Epithelial cell of esophagus (primary cell): ENCODE measurements at regions not wholly inside any gene's neighbourhood (a gene's known extent, or its start where the extent isn't known, plus 50 kb on each side); places are given as distances from the start of the nearest gene placed in this dataset.

Experiments used
- DNase-seq: peaks from one replicate; pipeline ENCODE4 v3.0.0; 2010; ENCODE audit warnings: low read depth
- H3K4me3 ChIP-seq: 2 replicates; pipeline ENCODE4 v1.5.1; 2011; ENCODE audit warnings: mild to moderate bottlenecking, low read length, control low read depth
- TF ChIP-seq, protein P1 (sequence below): IDR thresholded peaks from 2 replicates; pipeline ENCODE4 v1.5.1; 2011; ENCODE audit warnings: low read depth, mild to moderate bottlenecking, low read length, control low read depth, inconsistent platforms; ENCODE audit not compliant: insufficient read depth; ENCODE audit errors: missing control alignments

DNA sequence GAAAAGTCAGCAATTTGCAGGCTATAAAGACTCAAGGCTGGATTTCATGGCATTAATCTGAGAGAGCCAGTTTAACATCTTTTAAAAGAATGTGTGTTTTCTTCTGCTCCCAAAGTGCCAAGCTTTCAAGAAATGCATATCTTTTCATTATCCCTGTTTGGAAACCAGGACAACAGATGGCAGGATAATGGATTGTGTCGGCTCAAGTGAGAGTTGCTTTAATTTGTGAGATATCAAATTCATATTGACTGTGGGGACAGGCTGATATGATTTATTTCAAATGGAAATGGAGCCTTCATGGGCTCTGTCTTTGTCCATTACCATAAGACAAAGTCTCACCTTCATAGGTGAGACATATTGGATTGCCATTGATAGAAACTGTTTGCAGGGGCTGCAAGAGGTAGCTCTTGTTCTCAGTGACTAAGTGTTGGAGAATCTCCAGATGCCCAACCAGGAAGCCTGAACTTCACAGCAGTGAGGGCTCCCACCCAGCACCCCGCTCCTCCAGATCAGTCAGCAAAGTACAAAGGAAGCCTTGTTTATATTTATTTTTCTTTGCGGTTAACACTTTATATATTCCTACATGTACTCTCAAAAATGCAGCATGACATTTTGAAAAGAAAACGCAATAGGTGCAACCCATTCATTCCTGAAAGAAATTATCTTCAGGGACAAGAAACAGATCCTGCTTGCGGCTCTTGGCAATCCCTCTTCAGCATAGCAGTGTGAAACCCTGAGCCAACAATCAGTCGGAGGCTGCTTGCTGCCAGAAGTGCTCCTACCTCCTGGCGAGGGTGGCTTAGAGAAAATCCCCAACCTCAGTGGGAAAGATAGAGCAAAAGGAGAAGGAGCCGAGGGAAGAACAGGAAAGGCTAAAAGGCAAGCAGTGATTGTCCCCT, 65.8 kb upstream of the ATL2 start:
- TF ChIP-seq, protein P1, sequence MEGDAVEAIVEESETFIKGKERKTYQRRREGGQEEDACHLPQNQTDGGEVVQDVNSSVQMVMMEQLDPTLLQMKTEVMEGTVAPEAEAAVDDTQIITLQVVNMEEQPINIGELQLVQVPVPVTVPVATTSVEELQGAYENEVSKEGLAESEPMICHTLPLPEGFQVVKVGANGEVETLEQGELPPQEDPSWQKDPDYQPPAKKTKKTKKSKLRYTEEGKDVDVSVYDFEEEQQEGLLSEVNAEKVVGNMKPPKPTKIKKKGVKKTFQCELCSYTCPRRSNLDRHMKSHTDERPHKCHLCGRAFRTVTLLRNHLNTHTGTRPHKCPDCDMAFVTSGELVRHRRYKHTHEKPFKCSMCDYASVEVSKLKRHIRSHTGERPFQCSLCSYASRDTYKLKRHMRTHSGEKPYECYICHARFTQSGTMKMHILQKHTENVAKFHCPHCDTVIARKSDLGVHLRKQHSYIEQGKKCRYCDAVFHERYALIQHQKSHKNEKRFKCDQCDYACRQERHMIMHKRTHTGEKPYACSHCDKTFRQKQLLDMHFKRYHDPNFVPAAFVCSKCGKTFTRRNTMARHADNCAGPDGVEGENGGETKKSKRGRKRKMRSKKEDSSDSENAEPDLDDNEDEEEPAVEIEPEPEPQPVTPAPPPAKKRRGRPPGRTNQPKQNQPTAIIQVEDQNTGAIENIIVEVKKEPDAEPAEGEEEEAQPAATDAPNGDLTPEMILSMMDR = no peak
- H3K4me3 ChIP-seq = no peak overlapping the region
- peak; percentile 74 for DNase-seq

DNA sequence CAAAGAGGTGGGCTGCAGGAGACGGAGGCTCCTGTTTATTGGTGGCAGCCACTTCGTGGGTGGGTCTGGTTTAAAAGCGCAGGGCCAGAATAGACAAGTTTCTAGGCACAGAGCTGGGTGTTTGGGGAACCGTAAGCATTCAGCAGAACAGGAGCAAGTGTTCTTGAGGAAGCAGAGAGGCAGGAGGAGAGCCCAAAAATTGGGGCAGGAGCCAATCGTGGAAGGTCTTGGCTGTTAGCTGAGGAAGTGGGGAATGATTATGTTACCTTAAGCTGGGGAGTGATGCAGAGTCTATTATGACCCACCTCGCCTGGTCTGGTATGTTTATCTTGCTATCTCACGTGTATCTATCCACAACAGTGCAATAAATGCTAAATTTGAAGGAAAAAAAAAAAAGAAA, 64.3 kb upstream of the ATL2 start:
- TF ChIP-seq, protein P1 = no peak
- DNase-seq = no peak
- H3K4me3 ChIP-seq = no peak overlapping the region

DNA sequence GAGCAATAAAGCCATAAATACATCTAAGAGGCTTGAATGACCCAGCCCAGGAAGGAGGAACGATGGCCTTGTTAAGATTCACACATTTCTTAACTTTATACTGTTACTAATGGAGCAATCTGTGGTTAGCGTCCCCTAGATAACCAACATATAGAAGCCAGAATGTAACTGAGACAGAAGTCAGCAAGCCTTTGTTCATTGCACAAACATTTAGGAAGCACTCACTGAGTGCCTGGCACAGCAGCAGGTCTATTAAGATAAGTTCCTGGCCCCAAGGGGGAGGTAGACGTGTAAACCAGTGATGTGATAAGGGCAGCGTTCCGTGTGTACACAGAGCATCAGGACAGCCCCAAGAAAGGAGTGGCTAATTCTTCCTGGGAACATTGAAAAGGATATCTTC, 63.6 kb upstream of the ATL2 start:
- no peak for DNase-seq

DNA sequence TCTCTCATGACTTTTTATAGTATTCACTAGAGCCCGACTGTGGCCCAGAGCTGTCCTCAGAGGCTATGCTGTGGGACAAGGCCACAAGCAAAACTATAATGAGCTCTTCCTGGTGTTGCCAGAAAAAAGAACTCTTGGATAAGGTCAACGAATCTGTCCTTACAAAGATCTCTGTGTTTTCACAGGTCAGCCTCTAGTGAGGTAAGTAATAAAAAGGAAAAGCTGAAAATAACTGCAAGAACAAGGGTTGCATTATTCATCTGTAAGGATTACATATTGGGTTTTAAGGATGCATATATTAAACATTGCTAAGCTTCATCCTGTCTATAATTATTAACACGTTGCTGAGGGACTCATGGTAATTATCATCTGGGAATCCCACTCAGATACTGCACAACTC, 62.8 kb upstream of the ATL2 start:
- DNase-seq = no peak
- TF ChIP-seq, protein P1 = no peak
- no peak overlapping the region for H3K4me3 ChIP-seq

More for the DNA sequence above, 63.6 kb upstream of the ATL2 start:
- TF ChIP-seq, protein P1 = no peak
- H3K4me3 ChIP-seq = no peak overlapping the region

DNA sequence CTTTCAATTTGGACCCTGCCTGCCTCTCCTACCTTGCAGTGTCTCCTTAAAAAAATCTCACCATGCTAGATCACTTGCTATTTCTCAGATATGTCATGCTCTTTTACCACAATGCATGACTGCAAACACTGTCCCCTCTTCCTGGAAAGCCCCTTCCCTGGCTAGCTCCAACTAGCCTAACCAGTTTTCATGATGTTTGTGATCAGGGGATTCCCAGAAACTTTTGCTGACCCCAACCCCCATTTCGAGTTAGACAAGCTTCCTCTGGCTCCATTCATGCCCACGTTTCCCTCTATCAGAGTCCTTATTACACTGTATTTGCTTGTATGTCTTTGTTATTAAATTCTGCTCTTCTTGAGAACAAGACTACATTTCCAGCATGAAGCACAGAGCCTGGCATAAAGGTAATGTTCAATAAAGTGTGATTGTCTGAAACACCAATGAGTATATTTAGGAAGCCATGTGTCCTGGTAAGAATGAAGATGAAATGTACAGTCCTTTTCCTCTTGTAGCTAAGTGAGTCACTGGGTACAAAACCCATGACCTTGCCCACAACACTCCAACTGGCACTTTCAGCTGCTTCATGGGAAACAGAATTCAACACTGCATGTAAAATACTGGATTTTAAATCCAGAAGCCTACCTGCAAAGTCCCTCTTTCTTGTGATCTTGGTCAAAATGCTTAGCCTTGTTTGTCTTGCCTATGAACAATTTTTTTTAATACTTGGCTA, 62.0 kb upstream of the ATL2 start:
- TF ChIP-seq, protein P1 = no peak
- DNase-seq = peak; percentile 74

DNA sequence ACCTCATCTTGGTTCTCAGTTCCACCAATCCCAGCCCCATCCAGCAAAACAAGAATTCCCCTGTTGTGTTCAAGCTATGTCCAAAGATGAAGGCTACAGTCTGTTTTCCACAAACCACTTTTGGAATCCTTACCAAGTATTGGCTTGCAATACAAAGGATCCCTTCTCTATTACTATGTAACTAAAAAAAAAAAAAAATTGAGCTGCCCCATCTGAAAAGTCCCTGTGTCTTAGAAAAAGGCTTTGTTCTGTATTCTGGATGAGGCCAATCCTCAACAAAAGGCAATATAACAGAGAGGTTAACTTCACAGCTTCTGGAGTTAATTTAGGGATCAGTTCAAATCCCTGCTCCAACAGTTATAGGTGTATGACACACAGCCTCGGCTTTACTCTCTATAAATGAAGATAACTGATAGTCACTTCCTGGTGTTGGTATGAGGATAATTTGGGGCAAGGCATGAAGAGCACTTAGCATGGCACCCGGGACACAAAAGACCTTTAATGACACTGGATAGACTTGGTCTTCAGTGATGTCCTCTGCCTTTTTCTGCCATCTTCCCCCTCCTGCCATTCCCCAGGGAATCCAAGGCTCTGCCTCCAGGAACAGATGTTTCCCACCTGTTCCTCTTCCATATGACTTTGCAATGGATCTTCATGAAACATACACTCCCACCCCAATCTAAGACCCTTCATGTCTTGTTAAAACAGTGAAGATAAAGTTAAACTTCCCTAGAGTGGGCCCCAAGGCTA, 61.2 kb upstream of the ATL2 start:
- DNase-seq = no peak
- TF ChIP-seq, protein P1 = no peak

More for the DNA sequence above, 62.0 kb upstream of the ATL2 start:
- H3K4me3 ChIP-seq = no peak overlapping the region

More for the DNA sequence above, 61.2 kb upstream of the ATL2 start:
- H3K4me3 ChIP-seq = no peak overlapping the region
